K562 (cell line): ENCODE measurements at regions not wholly inside any gene's neighbourhood (a gene's known extent, or its start where the extent isn't known, plus 50 kb on each side); places are given as distances from the start of the nearest gene placed in this dataset.

Source experiments
- HNRNPK ChIP-seq: fragments of 200-400 bp; formaldehyde crosslinking; IDR thresholded peaks from one replicate; pipeline ENCODE4 v1.6.1; 2018; ENCODE audit warnings: mild to moderate bottlenecking, low read depth, low read length; ENCODE audit not compliant: poor library complexity, severe bottlenecking
- POLR2AphosphoS2 ChIP-seq: IDR thresholded peaks from 2 replicates; pipeline ENCODE4 v1.6.1; 2012; ENCODE audit warnings: low read length, improper control_type of control experiment
- PTTG1 ChIP-seq: fragments of 450-650 bp; IDR thresholded peaks from 2 replicates; pipeline ENCODE4 v1.6.1; 2016; ENCODE audit warnings: low read depth, mild to moderate bottlenecking, missing genetic modification characterization, missing compliant biosample characterization
- SUPT5H ChIP-seq: fragments of 450-650 bp; IDR thresholded peaks from 2 replicates; pipeline ENCODE4 v1.6.1; 2016
- TAF1 ChIP-seq: IDR thresholded peaks from 2 replicates; pipeline ENCODE4 v1.6.1; 2011; ENCODE audit warnings: mild to moderate bottlenecking, low read length, moderate library complexity; ENCODE audit not compliant: insufficient read depth, control insufficient read depth, severe bottlenecking; ENCODE audit errors: extremely low read depth
- THAP12 ChIP-seq: fragments of 250-450 bp; sonication (Bioruptor Pico); IDR thresholded peaks from 2 replicates; pipeline ENCODE4 v1.9.0; 2021; ENCODE audit warnings: mild to moderate bottlenecking, inconsistent platforms
- TOE1 ChIP-seq, 2 experiments: fragments of 450-650 bp in 1 of 2; sonication (generic) in 1 of 2; formaldehyde crosslinking in 1 of 2; IDR thresholded peaks; 2 replicates each; pipeline versions ENCODE4 v1.7.1 to v1.8.0; 2016 to 2022; ENCODE audit warnings: borderline replicate concordance in 2 of 2, mild to moderate bottlenecking in 2 of 2, antibody characterized with exemption in 1 of 2, inconsistent platforms in 1 of 2, low read depth in 1 of 2, missing genetic modification reagents in 1 of 2, moderate library complexity in 1 of 2
- ZBTB40 ChIP-seq, 2 experiments: fragments of 450-650 bp in 1 of 2; sonication (generic) in 1 of 2; formaldehyde crosslinking in 1 of 2; IDR thresholded peaks; 2 replicates each; pipeline versions ENCODE4 v1.7.1 to v1.9.0; 2016 to 2022; ENCODE audit warnings: inconsistent platforms in 1 of 2, mild to moderate bottlenecking in 1 of 2, missing genetic modification reagents in 1 of 2

- TF ChIP-seq ZBTB40 (IDR thresholded peaks at IDR 0.05) (no peak), ZBTB40 (CRISPR knock-in tag; IDR thresholded peaks at IDR 0.05) (no peak), POLR2AphosphoS2 (no peak), THAP12 (CRISPR knock-in tag) (no peak), PTTG1 (tag) (no peak), TAF1 (no peak), TOE1 (IDR thresholded peaks at IDR 0.05; ENCODE audit: borderline replicate concordance) (no peak), TOE1 (CRISPR knock-in tag; IDR thresholded peaks at IDR 0.05; ENCODE audit: borderline replicate concordance, low read depth) (no peak), SUPT5H (no peak), HNRNPK (no peak)
Measured at GRCh38 chr5:174177531-174177930, 132.0 kb downstream of the NSG2 start (continued).
